ENCODE measurements at regions not wholly inside any gene's neighbourhood (a gene's known extent, or its start where the extent isn't known, plus 50 kb on each side); places are given as distances from the start of the nearest gene placed in this dataset.
"Not testable (repeated sequence)": the region's sequence is repeated elsewhere in the genome, so short reads cannot be mapped to it uniquely, and the experiment has no call there.

- Histone ChIP-seq H3K4me3 (no peak overlapping the region), H3K27ac (no peak overlapping the region), H3K36me3 (no peaks in the 10 kb centered on the region), H3K9ac (no peak overlapping the region), H4K20me1 (no peaks in the 10 kb centered on the region), H3K4me1 (no peaks in the 10 kb centered on the region), H3K27me3 (no peaks in the 10 kb centered on the region), H3K9me3 (no peaks in the 10 kb centered on the region), H3K4me2 (no peak overlapping the region)
- no peak for TF ChIP-seq Cebpa-rat (IDR thresholded peaks at IDR 0.05)
These were observed 246.2 kb downstream of the ETV1 start for GRCh38 chr7:13743226-13743625.

DNA sequence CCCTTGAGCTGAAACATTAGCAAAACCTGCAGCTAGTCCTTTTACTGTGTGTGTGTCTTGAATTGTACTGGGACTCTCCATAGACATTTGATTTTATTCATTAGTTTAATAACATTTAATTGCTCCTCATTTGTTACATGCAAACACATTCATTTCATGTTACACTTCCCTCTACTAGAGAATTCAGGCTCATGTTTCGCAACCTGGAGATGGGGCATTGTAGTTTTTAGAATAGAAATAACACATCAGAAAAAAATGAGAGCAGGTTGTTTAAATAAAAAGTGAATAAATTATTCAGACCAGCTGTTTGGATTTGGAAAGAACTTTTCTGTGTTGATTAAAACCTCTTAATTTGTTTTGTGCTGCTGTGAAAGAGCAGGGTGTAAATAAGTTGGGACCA, 243.9 kb downstream of the ETV1 start:
- Histone ChIP-seq H3K27ac (no peak overlapping the region), H3K4me1 (no peaks in the 10 kb centered on the region), H3K36me3 (no peaks in the 10 kb centered on the region), H3K27me3 (no peaks in the 10 kb centered on the region), H3K4me2 (no peak overlapping the region), H3K9ac (no peak overlapping the region), H3K9me3 (no peaks in the 10 kb centered on the region), H4K20me1 (no peaks in the 10 kb centered on the region), H3K4me3 (no peak overlapping the region)
- no peak for TF ChIP-seq Cebpa-rat (IDR thresholded peaks at IDR 0.05)

DNA sequence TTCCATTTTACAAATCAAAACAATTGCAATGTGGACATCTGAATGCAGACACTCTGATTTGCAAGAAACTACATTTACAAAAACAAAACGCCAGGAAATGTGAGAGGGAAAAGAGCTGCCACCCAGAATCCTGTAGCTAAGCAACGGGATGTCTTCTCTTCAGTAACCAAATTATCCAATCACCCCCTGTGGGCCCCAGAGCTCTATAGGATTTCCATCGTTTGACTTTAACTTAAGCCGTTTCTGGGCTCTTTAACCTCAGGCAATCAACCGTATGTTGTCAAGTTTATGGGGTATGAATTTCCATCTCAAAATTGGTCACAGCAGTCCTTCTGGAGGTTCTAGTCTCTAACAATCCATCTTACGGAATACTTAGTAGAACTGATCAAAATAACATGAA, 240.5 kb downstream of the ETV1 start:
- H3K4me2 ChIP-seq = no peak overlapping the region
- H3K27me3 ChIP-seq = no peaks in the 10 kb centered on the region
- no peak overlapping the region for H3K27ac ChIP-seq
- no peaks in the 10 kb centered on the region for H4K20me1 ChIP-seq
- H3K4me3 ChIP-seq = no peak overlapping the region
- H3K9ac ChIP-seq = no peak overlapping the region
- TF ChIP-seq Cebpa-rat (IDR thresholded peaks at IDR 0.05) = no peak
- no peaks in the 10 kb centered on the region for H3K4me1 ChIP-seq
- no peaks in the 10 kb centered on the region for H3K36me3 ChIP-seq
- H3K9me3 ChIP-seq = no peaks in the 10 kb centered on the region

DNA sequence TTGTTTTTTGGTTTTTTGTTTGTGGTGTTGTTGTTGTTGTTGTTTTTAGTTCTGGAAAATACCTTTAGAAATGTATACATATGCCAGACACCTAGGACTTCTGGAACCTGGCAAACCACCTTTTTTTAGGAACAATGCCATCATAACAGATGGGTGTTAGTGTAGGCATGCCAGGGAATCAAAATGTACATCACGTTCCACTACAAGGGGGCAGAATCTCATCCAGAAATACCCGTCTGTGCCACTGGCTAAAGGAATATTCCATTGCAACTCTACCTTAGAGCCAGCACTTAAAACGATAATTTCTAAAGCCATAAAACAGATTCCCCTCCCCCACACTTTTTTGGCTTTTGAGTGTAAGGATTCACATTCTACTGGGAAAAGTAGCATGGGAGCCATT, 239.8 kb downstream of the ETV1 start:
- Histone ChIP-seq H3K27me3 (no peaks in the 10 kb centered on the region), H3K9me3 (no peaks in the 10 kb centered on the region), H3K27ac (no peak overlapping the region), H3K36me3 (no peaks in the 10 kb centered on the region), H3K4me1 (no peaks in the 10 kb centered on the region), H3K4me2 (no peak overlapping the region), H3K4me3 (no peak overlapping the region), H4K20me1 (no peaks in the 10 kb centered on the region), H3K9ac (no peak overlapping the region)
- no peak for TF ChIP-seq Cebpa-rat (IDR thresholded peaks at IDR 0.05)

DNA sequence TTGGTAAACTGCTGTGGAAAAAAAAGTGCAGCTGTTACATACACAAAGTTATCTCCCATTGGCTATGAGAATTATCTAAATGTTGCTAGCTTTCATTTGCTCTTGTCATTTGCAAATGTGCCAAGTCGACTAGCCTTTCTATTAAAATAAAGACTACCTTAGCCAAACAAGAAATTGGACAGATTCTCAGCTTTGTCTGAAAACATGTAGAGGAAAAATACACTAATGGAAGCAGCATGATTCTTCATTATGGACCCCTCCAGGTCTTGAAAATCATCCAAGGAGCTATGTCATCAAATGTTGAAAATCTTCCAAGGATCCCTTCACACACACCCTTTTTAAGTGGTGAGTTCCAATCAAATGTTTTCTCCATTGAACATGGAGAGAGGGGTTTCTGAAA, 237.7 kb downstream of the ETV1 start:
- Histone ChIP-seq H4K20me1 (no peaks in the 10 kb centered on the region), H3K27ac (no peak overlapping the region), H3K4me3 (no peak overlapping the region), H3K9ac (no peak overlapping the region), H3K36me3 (no peaks in the 10 kb centered on the region), H3K9me3 (no peaks in the 10 kb centered on the region), H3K27me3 (no peaks in the 10 kb centered on the region), H3K4me2 (no peak overlapping the region), H3K4me1 (no peaks in the 10 kb centered on the region)
- TF ChIP-seq Cebpa-rat (IDR thresholded peaks at IDR 0.05) = no peak

DNA sequence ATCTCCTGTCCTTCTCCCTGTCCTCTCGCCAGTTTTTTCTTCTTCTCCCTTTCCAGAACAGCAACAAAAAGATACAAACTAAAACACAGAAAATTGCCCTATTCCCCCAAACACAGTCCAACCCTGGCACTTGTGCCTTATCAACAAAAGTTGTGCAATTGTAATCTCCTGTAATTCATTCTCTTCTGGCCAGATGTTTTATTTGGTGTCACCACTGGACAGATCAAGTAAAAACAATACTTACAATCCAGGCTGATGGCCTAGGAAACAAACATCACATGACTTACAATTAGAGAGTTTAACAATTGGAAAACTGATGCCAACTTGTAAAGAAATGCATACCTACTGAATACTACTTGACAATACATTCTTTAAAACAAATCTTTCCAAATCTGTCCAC, 231.6 kb downstream of the ETV1 start:
- Histone ChIP-seq H3K4me1 (no peaks in the 10 kb centered on the region), H4K20me1 (no peaks in the 10 kb centered on the region), H3K36me3 (no peaks in the 10 kb centered on the region), H3K27ac (no peak overlapping the region), H3K9me3 (no peaks in the 10 kb centered on the region), H3K27me3 (no peaks in the 10 kb centered on the region), H3K4me3 (no peak overlapping the region), H3K9ac (no peak overlapping the region), H3K4me2 (no peak overlapping the region)
- no peak for TF ChIP-seq Cebpa-rat (IDR thresholded peaks at IDR 0.05)

DNA sequence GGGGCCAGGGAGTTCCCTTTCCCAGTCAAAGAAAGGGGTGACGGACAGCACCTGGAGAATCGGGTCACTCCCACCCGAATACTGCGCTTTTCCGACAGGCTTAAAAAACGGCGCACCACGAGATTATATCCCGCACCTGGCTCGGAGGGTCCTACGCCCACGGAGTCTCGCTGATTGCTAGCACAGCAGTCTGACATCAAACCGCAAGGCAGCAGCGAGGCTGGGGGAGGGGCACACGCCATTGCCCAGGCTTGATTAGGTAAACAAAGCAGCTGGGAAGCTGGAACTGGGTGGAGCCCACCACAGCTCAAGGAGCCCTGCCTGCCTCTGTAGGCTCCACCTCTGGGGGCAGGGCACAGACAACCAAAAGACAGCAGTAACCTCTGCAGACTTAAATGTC, 223.6 kb downstream of the ETV1 start:
- not testable (repeated sequence) for H3K27me3 ChIP-seq, H3K36me3 ChIP-seq, H3K27ac ChIP-seq, H4K20me1 ChIP-seq, H3K4me2 ChIP-seq, H3K9ac ChIP-seq, H3K4me3 ChIP-seq, H3K9me3 ChIP-seq, H3K4me1 ChIP-seq

GRCh38 chr7:13770305-13770704, 219.2 kb downstream of the ETV1 start:
- Histone ChIP-seq H3K4me3 (no peak overlapping the region), H3K9me3 (no peaks in the 10 kb centered on the region), H3K4me2 (no peak overlapping the region), H3K27ac (no peak overlapping the region), H3K27me3 (no peaks in the 10 kb centered on the region), H3K9ac (no peak overlapping the region), H4K20me1 (no peaks in the 10 kb centered on the region), H3K4me1 (no peaks in the 10 kb centered on the region), H3K36me3 (no peaks in the 10 kb centered on the region)
- no peak for TF ChIP-seq Cebpa-rat (IDR thresholded peaks at IDR 0.05)

DNA sequence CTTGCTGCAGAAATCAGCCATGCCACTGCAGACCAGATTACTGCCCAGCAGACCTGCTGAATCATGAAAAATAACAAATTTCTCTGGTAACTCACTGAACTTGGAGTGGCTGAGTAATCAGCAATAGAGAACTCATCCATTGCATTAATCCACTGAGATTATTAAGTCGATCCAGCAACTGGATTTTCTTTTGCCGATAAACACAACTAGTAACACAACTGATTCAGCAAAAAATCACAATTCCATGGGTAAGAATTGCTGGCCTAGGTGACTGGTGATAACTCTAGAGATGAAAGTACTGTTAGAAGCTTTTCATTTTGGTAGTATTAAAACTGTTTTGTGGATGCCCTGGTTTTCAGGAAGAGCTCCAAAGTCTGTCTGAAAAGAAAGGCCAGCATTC, 214.5 kb downstream of the ETV1 start:
- Histone ChIP-seq H3K4me2 (no peak overlapping the region), H3K27me3 (no peaks in the 10 kb centered on the region), H3K36me3 (no peaks in the 10 kb centered on the region), H3K4me1 (no peaks in the 10 kb centered on the region), H3K4me3 (no peak overlapping the region), H4K20me1 (no peaks in the 10 kb centered on the region), H3K9ac (no peak overlapping the region), H3K27ac (no peak overlapping the region), H3K9me3 (no peaks in the 10 kb centered on the region)
- TF ChIP-seq Cebpa-rat (IDR thresholded peaks at IDR 0.05) = no peak

GRCh38 chr7:13777242-13777641, 212.2 kb downstream of the ETV1 start:
- Histone ChIP-seq H3K9me3 (no peaks in the 10 kb centered on the region), H3K4me3 (no peak overlapping the region), H3K27me3 (no peaks in the 10 kb centered on the region), H3K36me3 (no peaks in the 10 kb centered on the region), H4K20me1 (no peaks in the 10 kb centered on the region), H3K4me1 (no peaks in the 10 kb centered on the region), H3K27ac (no peak overlapping the region), H3K4me2 (no peak overlapping the region), H3K9ac (no peak overlapping the region)
- no peak for TF ChIP-seq Cebpa-rat (IDR thresholded peaks at IDR 0.05)

- no peak for TF ChIP-seq Cebpa-rat (IDR thresholded peaks at IDR 0.05)
- H3K9ac ChIP-seq = no peak overlapping the region
- H3K27me3 ChIP-seq = no peaks in the 10 kb centered on the region
- H3K4me3 ChIP-seq = no peak overlapping the region
- no peaks in the 10 kb centered on the region for H3K9me3 ChIP-seq
- no peaks in the 10 kb centered on the region for H4K20me1 ChIP-seq
- H3K36me3 ChIP-seq = no peaks in the 10 kb centered on the region
- no peak overlapping the region for H3K27ac ChIP-seq
- no peaks in the 10 kb centered on the region for H3K4me1 ChIP-seq
- H3K4me2 ChIP-seq = no peak overlapping the region
These were observed 210.5 kb downstream of the ETV1 start for GRCh38 chr7:13778967-13779366.

Measured in BLaER1 (cell line).